ENCODE measurements at regions not wholly inside any gene's neighbourhood (a gene's known extent, or its start where the extent isn't known, plus 50 kb on each side); places are given as distances from the start of the nearest gene placed in this dataset.

DNA sequence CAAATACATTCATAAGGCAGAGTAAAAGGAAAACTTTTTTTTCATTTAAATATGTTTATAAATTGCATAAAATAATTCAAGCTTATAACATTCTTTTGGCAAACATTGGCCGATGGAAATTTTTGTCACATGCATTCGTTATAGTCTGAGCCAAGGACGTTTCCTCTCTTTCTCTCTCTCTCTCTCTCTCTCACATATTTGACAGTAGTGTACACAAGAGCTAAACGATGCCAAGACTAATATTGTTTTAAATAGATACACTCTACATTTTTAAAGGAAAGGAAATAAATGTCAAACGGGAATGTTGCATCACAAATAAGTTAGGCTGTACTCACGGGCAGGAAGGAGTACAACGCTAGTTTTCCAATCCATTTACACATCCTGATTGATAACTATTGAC lies 251.1 kb upstream of the SMIM21 start:
- no peak overlapping the region for H2AFZ ChIP-seq (ENCODE audit: insufficient read depth, low read depth, low read length, poor library complexity, severe bottlenecking)
- DNase-seq: no peak
- H4K20me1 ChIP-seq (ENCODE audit: insufficient read depth, low read length): no peaks in the 10 kb centered on the region
- H3K4me2 ChIP-seq (replicated peaks; ENCODE audit: extremely low read depth, low read length, poor library complexity, severe bottlenecking): no peak overlapping the region
- Mint-ChIP-seq H3K27ac (no peak overlapping the region), H3K4me1 (no peaks in the 10 kb centered on the region), H3K9me3 (peaks cover 0 to 7% (median 2%) of the 10 kb centered on the region in 7 donors), H3K27me3 (ENCODE audit: low read depth in 3 of 3) (peaks cover 0 to 2% (median 2%) of the 10 kb centered on the region in 3 donors), H3K4me3 (no peak overlapping the region), H3K36me3 (no peaks in the 10 kb centered on the region)
- H3K4me1 ChIP-seq (ENCODE audit: control insufficient read depth in 1 of 2, insufficient read depth in 2 of 2, low read length in 2 of 2): no peaks in the 10 kb centered on the region
- no peak overlapping the region for H3K27ac ChIP-seq (ENCODE audit: low read depth in 1 of 2, low read length in 2 of 2)
- H3K36me3 ChIP-seq (replicated peaks in 1 of 2; ENCODE audit: control insufficient read depth in 1 of 2, insufficient read depth in 2 of 2, low read length in 2 of 2): no peaks in the 10 kb centered on the region
- H3K4me3 ChIP-seq (replicated peaks in 1 of 3; ENCODE audit: low read depth in 2 of 3, low read length in 3 of 3): no peak overlapping the region
- TF ChIP-seq, protein P1, sequence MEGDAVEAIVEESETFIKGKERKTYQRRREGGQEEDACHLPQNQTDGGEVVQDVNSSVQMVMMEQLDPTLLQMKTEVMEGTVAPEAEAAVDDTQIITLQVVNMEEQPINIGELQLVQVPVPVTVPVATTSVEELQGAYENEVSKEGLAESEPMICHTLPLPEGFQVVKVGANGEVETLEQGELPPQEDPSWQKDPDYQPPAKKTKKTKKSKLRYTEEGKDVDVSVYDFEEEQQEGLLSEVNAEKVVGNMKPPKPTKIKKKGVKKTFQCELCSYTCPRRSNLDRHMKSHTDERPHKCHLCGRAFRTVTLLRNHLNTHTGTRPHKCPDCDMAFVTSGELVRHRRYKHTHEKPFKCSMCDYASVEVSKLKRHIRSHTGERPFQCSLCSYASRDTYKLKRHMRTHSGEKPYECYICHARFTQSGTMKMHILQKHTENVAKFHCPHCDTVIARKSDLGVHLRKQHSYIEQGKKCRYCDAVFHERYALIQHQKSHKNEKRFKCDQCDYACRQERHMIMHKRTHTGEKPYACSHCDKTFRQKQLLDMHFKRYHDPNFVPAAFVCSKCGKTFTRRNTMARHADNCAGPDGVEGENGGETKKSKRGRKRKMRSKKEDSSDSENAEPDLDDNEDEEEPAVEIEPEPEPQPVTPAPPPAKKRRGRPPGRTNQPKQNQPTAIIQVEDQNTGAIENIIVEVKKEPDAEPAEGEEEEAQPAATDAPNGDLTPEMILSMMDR (IDR thresholded peaks at IDR 0.05): no peak
- H3K27me3 ChIP-seq (ENCODE audit: control insufficient read depth in 2 of 2, insufficient read depth in 2 of 2, low read length in 2 of 2): no peaks in the 10 kb centered on the region
- whole genome bisulfite sequencing (ENCODE audit: insufficient coverage): no CpG with 5 or more reads among the region's 7 CpGs
- intact Hi-C loops (cut with micrococcal nuclease): no loop called here
- no peak overlapping the region for H3K9ac ChIP-seq (ENCODE audit: insufficient read depth, low read length, poor library complexity, severe bottlenecking)
- no peaks in the 10 kb centered on the region for H3K79me2 ChIP-seq (ENCODE audit: insufficient read depth, low read length)
- H3K9me3 ChIP-seq (replicated peaks in 1 of 2; ENCODE audit: control insufficient read depth in 1 of 2, insufficient read depth in 1 of 2, low read length in 2 of 2): peaks cover 0 to 4% of the 10 kb centered on the region in 2 donors

DNA sequence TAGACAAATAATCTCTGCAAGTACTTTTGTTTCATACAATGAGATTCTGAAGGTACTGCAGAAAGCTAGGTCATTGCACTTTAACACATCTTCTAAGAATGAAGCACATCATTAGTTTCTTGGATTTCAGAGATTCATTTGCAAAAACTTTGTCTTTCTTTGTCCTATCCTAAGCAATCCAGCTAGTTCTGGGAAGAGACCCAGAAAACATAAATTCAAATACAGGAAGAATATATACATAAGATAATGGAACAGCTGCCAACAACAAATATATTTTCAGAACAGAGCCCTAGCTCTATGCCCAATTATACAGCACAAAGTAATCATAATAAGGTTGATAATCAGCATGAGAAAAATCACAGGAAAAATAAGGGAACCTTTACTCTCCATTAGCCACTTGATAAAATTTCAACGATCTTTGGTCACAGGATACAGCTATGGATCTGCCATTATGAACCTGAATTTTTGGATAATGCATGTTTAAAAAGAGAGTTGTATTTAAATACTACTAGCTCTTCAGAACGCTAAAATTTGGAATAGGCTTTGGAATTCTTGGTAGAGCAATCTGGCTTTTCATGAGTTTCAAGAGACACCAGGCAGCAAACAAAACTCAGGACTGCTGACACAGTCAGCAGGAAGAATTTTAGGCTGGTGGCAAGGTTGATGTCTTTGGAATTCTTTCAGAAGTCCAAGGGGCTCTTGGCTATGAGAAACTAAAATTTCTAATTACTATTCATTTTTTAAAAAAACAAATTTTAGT lies 250.4 kb upstream of the SMIM21 start:
- H3K9ac ChIP-seq (ENCODE audit: insufficient read depth, low read length, poor library complexity, severe bottlenecking): no peak overlapping the region
- H3K4me1 ChIP-seq (ENCODE audit: control insufficient read depth in 1 of 2, insufficient read depth in 2 of 2, low read length in 2 of 2): no peaks in the 10 kb centered on the region
- no CpG with 5 or more reads among the region's 2 CpGs for WGBS (ENCODE audit: insufficient coverage)
- H3K27ac ChIP-seq (ENCODE audit: low read depth in 1 of 2, low read length in 2 of 2): no peak overlapping the region
- H2AFZ ChIP-seq (ENCODE audit: insufficient read depth, low read depth, low read length, poor library complexity, severe bottlenecking): no peak overlapping the region
- intact Hi-C loops (cut with micrococcal nuclease): no loop called here
- Mint-ChIP-seq H3K4me3 (no peak overlapping the region), H3K36me3 (no peaks in the 10 kb centered on the region), H3K4me1 (no peaks in the 10 kb centered on the region), H3K9me3 (peaks cover 0 to 6% (median 2%) of the 10 kb centered on the region in 7 donors), H3K27ac (no peak overlapping the region), H3K27me3 (ENCODE audit: low read depth in 3 of 3) (peaks cover 0 to 2% (median 2%) of the 10 kb centered on the region in 3 donors)
- H3K9me3 ChIP-seq (replicated peaks in 1 of 2; ENCODE audit: control insufficient read depth in 1 of 2, insufficient read depth in 1 of 2, low read length in 2 of 2): peaks cover 0 to 4% of the 10 kb centered on the region in 2 donors
- H3K79me2 ChIP-seq (ENCODE audit: insufficient read depth, low read length): no peaks in the 10 kb centered on the region
- DNase-seq: no peak
- H3K36me3 ChIP-seq (replicated peaks in 1 of 2; ENCODE audit: control insufficient read depth in 1 of 2, insufficient read depth in 2 of 2, low read length in 2 of 2): no peaks in the 10 kb centered on the region
- no peak overlapping the region for H3K4me3 ChIP-seq (replicated peaks in 1 of 3; ENCODE audit: low read depth in 2 of 3, low read length in 3 of 3)
- TF ChIP-seq, protein P1 (IDR thresholded peaks at IDR 0.05): no peak
- H3K4me2 ChIP-seq (replicated peaks; ENCODE audit: extremely low read depth, low read length, poor library complexity, severe bottlenecking): no peak overlapping the region
- H4K20me1 ChIP-seq (ENCODE audit: insufficient read depth, low read length): no peaks in the 10 kb centered on the region
- H3K27me3 ChIP-seq (ENCODE audit: control insufficient read depth in 2 of 2, insufficient read depth in 2 of 2, low read length in 2 of 2): no peaks in the 10 kb centered on the region
